ENCODE measurements at regions not wholly inside any gene's neighbourhood (a gene's known extent, or its start where the extent isn't known, plus 50 kb on each side); places are given as distances from the start of the nearest gene placed in this dataset.

DNA sequence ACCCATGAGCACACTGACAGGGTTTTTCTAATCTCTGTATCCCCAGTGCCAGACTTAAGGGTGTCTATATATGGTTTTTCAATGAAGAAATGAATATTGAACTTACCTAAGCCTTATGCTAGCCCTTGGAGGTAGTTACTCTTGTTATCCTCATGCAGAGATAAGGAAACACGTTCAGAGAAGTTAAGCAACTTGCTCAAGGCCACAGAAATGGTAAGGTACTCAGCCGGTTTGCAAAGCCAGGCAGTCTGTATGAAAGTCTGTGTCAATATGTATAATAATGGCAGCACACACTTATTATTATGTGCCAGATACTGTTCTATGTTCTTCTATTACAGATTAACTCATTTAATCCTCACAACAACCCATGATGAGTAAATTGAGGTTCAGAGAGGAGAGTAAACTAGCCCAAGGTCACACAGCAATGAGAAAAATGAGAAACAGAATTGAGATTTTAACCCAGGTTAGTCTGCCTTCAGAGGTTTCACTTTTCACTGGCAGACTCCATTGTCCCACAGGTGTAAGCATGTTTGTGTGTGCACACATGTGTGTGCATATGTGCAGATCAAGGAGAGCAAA lies 54.6 kb upstream of the CSF3R start:
- no peak for DNase-seq

DNA sequence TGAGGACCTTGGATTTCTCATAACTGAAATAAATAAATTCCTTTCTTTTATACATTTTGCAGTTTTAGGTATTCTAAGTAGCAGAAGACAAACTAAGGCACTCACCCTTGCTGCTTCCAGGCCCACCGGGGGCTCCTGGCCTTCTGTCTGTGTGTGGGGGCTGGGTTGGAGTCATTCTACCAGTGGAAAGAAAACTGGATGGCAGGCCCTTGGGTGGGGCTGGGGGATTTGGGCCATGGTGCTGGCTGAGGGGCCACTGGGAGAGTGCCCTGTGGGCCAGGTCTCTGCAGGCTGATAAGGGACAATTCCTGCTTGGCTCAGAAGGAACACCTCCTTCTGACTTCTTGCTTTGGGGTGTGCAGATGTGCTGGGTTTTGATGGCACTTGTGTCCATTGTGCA lies 54.0 kb upstream of the CSF3R start:
- no peak for DNase-seq

DNA sequence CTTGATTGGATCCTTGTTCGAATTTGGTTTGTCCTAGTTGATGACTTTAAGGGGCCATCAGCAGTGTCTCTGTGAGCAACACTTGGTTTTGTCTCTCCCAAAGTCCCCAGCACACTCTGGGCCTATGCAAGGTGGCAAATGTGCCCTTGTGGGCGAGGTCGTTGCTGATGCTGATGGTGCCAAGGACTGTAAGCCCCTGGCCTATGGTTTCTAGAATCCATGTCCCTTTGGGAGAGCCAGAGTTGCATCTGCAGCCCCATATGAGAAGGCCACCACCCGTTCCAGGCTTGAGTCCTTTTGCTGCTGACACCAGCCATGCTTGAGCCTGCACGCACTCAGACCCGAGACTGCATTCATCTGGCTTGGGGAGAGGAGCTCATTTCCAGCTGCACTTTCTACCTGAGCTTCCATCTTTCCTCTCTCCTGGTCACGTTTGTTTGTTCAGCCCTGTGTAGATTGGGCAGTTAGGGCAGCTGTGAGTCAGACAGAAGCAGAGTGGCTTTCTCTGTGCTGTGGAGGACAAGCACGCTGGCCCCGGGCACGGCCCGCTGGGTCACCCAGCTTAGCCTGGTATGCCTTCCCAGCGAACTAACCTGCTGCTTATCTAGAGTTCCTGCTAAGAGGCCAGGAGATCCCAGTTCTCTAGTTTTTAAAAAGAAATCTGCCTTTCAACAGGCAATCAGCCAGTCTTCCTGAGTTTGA lies 52.1 kb upstream of the CSF3R start:
- no peak for DNase-seq

DNA sequence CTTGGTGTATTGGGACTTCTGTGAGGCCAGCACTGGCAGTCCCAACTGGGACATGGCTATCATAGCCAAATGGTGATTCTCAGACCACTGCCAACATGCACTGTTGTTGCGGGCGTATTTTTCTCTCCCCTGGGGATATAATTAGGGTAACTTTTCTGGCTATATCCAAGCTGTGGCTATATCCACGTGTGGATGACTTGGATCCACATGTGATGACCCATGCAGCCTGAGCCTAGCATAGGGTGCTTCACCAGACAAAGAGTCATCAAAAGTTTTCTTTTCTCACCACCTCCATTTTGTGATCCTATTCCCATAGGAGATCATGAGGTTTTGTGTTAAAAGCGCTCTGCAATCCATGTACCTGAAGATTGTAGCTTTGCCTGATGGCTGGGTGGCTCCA lies 51.2 kb upstream of the CSF3R start:
- DNase-seq, result no peak

DNA sequence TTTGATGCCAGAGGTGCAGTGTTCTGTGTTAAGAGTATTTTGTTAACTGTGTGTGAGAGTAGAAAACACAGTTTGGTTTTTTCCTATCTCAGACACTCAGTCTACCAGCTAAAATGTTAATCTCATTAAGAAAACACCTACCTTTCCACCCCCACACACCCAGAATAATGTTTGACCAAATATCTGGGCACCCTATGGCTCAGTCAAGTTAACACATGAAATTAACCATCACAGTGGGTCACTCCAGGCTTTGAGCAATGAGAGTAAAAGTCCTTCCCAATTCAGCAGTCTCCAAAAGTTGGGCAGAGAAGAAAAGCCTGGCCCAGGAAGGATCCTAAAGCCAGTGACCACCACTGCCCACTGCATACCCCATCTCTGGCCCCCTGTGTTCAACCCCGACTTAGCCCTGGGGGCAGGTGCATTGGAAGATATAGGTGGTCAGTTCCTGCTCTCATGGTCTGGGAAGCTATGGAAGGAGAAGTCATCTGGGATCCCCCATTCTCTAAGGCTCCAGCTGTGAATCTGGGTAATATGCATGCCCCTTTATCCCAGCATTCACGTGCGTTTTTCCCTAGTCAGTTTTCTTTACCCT lies 50.2 kb upstream of the CSF3R start:
- no peak for DNase-seq
